ENCODE measurements at regions not wholly inside any gene's neighbourhood (a gene's known extent, or its start where the extent isn't known, plus 50 kb on each side); places are given as distances from the start of the nearest gene placed in this dataset.

DNA sequence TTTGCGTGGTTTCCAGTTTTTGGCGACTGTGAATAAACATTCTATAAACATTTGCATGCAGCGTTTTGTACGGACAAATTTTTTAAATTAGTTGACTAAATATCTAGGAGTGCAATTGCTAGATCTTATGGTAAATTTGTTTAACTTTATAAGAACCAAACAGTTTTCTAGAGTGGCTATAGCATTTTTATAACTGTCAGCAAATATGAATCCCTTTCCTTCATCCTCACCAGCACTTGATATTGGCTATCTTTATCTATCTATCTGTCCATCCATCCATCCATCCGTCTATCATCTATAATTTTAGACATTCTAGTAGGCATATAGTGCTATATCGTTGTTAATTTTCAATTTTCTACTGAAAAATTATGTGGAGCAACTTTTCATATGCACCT is 158.4 kb upstream of the CHRNA7 start:
- H3K27me3 ChIP-seq: no peaks in the 10 kb centered on the region
- H3K4me1 ChIP-seq: peaks cover 0 to 13% of the 10 kb centered on the region in 2 donors
- H3K27ac ChIP-seq: no peak overlapping the region
- intact Hi-C loops (cut with DNase I): no loop called here
- TF ChIP-seq POLR2A (IDR thresholded peaks at IDR 0.05): no peak
- no peak for TF ChIP-seq CTCF (IDR thresholded peaks at IDR 0.05)
- no peaks in the 10 kb centered on the region for H3K36me3 ChIP-seq
- H3K4me3 ChIP-seq (replicated peaks in 1 of 3): no peak overlapping the region
- H3K9me3 ChIP-seq: no peaks in the 10 kb centered on the region
- WGBS, 2 donors: 94% methylated on average over 6 of the region's 6 CpGs
- no peak for DNase-seq

- no peaks in the 10 kb centered on the region for H3K4me1 ChIP-seq
- H3K36me3 ChIP-seq: no peaks in the 10 kb centered on the region
- intact Hi-C loops (cut with DNase I): no loop called here
- no peaks in the 10 kb centered on the region for H3K9me3 ChIP-seq
- no peak for TF ChIP-seq CTCF (IDR thresholded peaks at IDR 0.05)
- no peak for TF ChIP-seq POLR2A (IDR thresholded peaks at IDR 0.05)
- no peak overlapping the region for H3K4me3 ChIP-seq (replicated peaks in 1 of 3)
- DNase-seq: no peak
- H3K27ac ChIP-seq: no peak overlapping the region
- 18 to 19% methylated on average over 9 of the region's 9 CpGs for WGBS, 2 donors
- no peaks in the 10 kb centered on the region for H3K27me3 ChIP-seq
Measured at GRCh38 chr15:31887246-31887645, 143.1 kb upstream of the CHRNA7 start.

DNA sequence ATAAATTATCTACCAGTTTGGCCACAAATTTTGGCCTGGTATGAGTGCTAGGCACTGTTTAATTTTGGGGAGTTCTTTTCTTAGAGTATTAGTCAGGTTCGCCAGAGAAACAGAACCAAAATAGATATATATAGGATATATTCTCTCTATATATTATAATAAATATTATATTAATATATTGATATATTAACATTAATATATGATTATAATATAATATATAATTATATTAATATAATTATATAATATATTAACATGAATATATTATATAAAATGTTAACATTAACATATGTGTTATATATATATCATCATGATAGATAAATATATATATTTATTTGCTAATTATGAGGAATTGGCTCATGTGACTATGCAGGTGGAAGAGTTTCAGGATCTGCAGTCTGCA is 137.8 kb upstream of the CHRNA7 start:
- TF ChIP-seq POLR2A (IDR thresholded peaks at IDR 0.05): no peak
- TF ChIP-seq CTCF (IDR thresholded peaks at IDR 0.05): no peak
- no peaks in the 10 kb centered on the region for H3K9me3 ChIP-seq
- no peaks in the 10 kb centered on the region for H3K27me3 ChIP-seq
- no peak overlapping the region for H3K4me3 ChIP-seq (replicated peaks in 1 of 3)
- H3K4me1 ChIP-seq: no peaks in the 10 kb centered on the region
- 95 to 99% methylated on average over 1 of the region's 1 CpG for WGBS, 2 donors
- H3K27ac ChIP-seq: no peak overlapping the region
- no peak for DNase-seq
- no peaks in the 10 kb centered on the region for H3K36me3 ChIP-seq
- intact Hi-C loops (cut with DNase I): no loop called here

- H3K9me3 ChIP-seq: no peaks in the 10 kb centered on the region
- intact Hi-C loops (cut with DNase I): no loop called here
- no peak overlapping the region for H3K27ac ChIP-seq
- no peaks in the 10 kb centered on the region for H3K27me3 ChIP-seq
- H3K4me3 ChIP-seq (replicated peaks in 1 of 3): no peak overlapping the region
- TF ChIP-seq POLR2A (IDR thresholded peaks at IDR 0.05) (no peak), CTCF (IDR thresholded peaks at IDR 0.05) (no peak)
- no peaks in the 10 kb centered on the region for H3K4me1 ChIP-seq
- no peaks in the 10 kb centered on the region for H3K36me3 ChIP-seq
- no peak for DNase-seq
- 83 to 90% methylated on average over 6 of the region's 6 CpGs for WGBS, 2 donors
Measured at GRCh38 chr15:31893780-31894179, 136.5 kb upstream of the CHRNA7 start.

DNA sequence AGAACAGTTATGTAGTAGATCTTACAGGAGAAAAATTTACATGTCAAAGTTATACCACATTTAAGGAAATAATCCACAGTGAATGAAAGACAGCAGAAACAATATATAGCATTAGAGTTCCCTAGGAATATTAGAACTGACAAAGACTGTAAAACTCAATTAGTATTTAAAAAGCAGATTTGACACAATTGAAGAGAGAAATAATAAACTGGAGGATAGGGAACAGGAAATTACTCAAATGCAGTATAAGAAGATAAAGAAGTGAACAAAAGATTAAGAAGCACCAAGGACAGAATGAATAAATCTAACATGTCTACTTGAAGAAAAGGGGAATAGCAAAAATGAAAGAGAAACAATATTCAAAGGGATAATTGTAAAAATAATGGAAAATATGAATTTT is 132.6 kb upstream of the CHRNA7 start:
- no peak for TF ChIP-seq CTCF (IDR thresholded peaks at IDR 0.05)
- no peak for TF ChIP-seq POLR2A (IDR thresholded peaks at IDR 0.05)
- Histone ChIP-seq H3K9me3 (no peaks in the 10 kb centered on the region), H3K4me1 (no peaks in the 10 kb centered on the region), H3K36me3 (no peaks in the 10 kb centered on the region), H3K27ac (no peak overlapping the region), H3K27me3 (no peaks in the 10 kb centered on the region), H3K4me3 (replicated peaks in 1 of 3) (no peak overlapping the region)
- intact Hi-C loops (cut with DNase I): no loop called here
- no peak for DNase-seq

Measured in thyroid gland (tissue), 4 donors.